Prostate gland (tissue), 2 donors: ENCODE measurements at regions not wholly inside any gene's neighbourhood (a gene's known extent, or its start where the extent isn't known, plus 50 kb on each side); places are given as distances from the start of the nearest gene placed in this dataset.
"Not testable (repeated sequence)": the region's sequence is repeated elsewhere in the genome, so short reads cannot be mapped to it uniquely, and the experiment has no call there.

ENCODE experiments used
- POLR2A ChIP-seq: fragments of 450-650 bp; IDR thresholded peaks from one replicate; pipeline ENCODE4 v1.6.1; 2016; ENCODE audit warnings: antibody characterized with exemption, mild to moderate bottlenecking
- TF ChIP-seq, protein P1 (sequence below), 4 experiments: fragments of 200-600 bp in 2 of 4; fragments of 450-650 bp in 2 of 4; sonication (generic) in 2 of 4; IDR thresholded peaks; 1 replicate in 3 of 4; 2 replicates in 1 of 4; pipeline ENCODE4 v1.5.1; 2016 to 2019; ENCODE audit warnings: antibody characterized with exemption in 4 of 4, mild to moderate bottlenecking in 2 of 4, moderate library complexity in 2 of 4

- TF ChIP-seq, protein P1, sequence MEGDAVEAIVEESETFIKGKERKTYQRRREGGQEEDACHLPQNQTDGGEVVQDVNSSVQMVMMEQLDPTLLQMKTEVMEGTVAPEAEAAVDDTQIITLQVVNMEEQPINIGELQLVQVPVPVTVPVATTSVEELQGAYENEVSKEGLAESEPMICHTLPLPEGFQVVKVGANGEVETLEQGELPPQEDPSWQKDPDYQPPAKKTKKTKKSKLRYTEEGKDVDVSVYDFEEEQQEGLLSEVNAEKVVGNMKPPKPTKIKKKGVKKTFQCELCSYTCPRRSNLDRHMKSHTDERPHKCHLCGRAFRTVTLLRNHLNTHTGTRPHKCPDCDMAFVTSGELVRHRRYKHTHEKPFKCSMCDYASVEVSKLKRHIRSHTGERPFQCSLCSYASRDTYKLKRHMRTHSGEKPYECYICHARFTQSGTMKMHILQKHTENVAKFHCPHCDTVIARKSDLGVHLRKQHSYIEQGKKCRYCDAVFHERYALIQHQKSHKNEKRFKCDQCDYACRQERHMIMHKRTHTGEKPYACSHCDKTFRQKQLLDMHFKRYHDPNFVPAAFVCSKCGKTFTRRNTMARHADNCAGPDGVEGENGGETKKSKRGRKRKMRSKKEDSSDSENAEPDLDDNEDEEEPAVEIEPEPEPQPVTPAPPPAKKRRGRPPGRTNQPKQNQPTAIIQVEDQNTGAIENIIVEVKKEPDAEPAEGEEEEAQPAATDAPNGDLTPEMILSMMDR (IDR thresholded peaks at IDR 0.05): not testable (repeated sequence)
- not testable (repeated sequence) for TF ChIP-seq POLR2A
These were observed 227.9 kb downstream of the SPATA31A1 start for GRCh38 chr9:39583413-39583747.
